Activated CD8-positive, alpha-beta memory T cell treated with anti-CD3 and anti-CD28 coated beads, Interleukin-2, amount 50 U/mL, for 4 hours (primary cell): ENCODE measurements at regions not wholly inside any gene's neighbourhood (a gene's known extent, or its start where the extent isn't known, plus 50 kb on each side); places are given as distances from the start of the nearest gene placed in this dataset.

Experiments
- DNase-seq: peaks from one replicate; pipeline ENCODE4 v3.0.0-alpha.2; 2020

DNA sequence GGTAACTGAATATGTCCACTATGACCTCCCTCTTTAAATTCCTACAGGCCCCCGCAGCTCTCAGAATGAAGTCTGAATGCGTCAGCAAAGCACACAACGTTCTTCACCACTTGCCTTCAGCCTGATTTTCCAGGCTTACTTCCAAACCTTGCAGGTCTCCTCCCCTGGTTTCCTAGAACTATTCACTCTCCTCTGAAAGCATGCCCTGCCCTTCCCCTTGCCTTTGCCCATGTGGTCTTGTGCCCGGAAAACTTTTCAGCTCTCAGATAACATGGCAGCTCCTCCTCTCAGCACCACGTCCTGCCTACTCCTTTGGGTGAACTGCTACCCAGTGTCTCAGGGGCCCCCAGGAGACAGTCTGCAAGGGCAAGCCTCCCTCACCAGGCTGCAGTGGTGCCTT is 268.5 kb upstream of the LDB2 start:
- DNase-seq = no peak

DNA sequence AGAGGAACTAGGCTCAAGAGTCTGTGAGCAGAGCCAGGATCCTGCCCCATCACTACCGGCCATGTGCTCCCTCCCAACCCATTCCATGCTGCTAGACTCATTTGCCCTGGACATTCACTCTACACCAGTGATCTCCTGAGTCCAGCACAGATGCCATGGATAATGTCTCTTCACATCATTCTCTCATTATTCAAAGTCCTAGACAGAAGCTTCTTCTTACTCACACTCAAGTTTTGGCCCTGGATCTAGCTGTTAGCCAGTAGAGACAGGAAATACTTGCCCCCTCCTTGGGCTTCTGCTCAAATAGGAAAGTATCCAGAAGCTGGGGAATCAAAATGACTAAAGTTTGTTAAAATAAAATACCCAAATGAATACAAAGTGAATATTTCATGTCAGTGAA is 266.8 kb upstream of the LDB2 start:
- no peak for DNase-seq

DNA sequence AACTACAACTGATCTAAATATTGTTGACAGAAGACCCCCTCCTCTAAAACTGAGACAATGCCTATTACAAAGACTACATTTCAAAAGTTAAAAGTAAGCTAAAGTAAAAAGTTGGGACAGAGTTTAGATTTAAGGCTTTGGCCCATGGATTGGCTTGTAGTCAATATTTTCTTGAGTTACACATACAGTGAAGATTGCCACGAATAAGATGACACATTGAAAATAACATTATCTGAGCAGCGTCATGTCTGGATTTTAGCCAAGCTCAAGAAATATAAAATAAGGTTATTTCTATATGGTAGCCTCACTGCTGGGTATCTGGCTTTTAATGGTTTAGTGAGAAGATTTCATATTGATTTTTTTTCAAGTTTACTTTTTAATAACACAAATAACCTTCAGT is 266.2 kb upstream of the LDB2 start:
- no peak for DNase-seq

DNA sequence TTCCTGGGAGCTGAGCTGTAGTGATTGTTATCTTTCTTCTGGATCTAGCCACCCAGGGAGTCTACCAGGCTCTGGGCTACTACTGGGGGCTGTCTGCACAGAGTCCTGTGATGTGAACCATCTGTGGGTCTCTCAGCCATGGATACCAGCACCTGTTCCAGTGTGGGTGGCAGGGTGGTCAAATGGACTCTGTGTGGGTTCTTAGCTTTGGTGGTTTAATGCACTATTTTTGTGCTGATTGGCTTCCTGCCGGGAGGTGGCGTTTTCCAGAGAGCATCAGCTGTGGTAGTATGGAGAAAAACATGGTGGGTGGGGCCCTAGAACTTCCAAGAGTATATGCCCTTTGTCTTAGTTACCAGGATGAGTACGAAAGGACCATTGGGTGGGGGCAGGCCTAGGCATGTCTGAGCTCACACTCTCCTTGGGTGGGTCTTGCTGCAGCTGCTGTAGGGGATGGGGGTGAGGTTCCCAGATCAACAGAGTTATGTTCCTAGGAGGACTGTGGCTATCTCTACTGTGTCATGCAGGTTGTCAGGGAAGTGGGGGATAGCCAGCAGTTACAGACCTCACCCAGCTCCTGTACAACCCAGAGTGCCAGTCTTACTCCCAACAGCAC is 264.8 kb upstream of the LDB2 start:
- no peak for DNase-seq

DNA sequence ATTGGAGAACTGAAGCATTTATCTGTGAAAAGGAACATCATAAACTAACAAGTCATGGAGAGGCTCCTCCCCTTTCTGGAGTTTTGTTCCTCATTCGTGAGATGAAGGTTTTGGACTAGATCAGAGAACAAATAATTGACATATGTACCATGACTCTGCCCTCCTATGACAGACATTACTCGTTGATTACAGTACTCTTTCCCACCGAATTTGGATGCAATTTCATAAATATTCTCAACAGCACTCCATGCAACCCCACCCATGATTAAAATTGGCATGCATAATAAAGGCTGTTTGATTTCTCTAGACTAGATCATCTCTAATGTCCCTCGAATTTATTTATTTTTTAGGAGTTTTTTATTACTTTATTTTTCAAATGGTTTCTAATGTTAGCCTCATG is 258.9 kb upstream of the LDB2 start:
- no peak for DNase-seq

DNA sequence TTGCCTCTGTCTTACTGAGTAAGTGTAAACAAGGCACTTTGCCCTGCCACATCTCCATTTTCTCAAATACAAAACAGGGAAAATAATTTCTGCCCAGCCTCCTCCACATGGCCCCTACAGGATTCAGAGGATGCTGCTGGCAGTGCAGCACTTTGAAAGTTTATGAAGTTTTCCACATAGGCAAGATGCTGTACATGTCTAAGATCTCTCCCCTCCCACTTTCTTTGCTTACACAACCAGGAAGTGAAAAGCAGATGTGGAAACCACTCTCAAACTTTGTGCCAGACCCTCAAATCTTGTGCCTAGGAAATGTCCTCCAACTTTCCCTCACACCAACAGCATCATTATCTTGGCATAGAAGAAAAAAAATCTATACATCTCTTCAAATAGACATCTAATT is 257.0 kb upstream of the LDB2 start:
- DNase-seq = no peak

DNA sequence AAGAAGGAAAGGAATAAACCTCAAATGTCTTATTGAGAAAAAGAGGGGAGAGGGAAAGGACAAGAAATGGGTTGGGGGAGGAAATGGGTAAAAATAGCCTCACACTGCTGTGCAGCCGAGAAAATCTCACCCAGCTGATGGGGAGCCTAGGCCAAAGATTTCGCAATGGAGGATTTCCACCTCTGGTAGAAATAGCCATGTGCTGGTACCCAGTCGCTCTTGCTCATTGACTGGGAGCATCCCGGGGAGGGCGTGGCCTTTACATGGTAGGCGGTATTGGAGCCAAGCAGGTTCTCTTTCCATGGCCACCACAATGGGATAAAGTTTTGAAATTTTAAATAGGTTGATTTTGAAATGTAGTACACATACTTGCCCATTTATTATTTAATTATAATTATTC is 255.1 kb upstream of the LDB2 start:
- no peak for DNase-seq

DNA sequence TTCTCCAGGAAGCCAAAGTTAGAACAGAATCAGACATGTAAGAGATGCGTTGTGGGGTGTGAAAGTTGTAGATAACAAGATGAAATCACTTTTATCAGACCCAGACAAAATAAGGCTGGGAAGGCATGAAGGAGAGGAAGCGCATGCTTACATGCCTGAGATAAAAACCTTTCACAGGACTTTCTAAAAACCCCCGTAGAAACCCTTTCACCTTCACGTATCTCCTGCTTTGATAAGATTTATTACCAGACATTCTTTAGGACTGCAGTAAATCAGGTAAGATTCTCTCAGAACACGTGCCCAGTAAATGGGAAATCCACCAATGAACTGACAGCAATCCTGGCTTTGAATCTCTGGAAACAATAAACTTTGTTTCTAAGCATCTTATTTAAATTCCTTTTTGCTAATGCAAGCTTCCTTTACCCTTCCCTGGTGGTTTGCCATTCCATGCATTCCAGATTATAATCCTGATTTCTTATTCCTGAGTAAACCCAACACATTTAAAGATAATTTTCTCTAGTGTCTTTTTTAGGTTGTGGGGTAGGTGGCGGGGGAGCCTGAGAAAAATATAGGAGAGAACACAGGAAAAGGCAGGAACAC is 254.6 kb upstream of the LDB2 start:
- no peak for DNase-seq

DNA sequence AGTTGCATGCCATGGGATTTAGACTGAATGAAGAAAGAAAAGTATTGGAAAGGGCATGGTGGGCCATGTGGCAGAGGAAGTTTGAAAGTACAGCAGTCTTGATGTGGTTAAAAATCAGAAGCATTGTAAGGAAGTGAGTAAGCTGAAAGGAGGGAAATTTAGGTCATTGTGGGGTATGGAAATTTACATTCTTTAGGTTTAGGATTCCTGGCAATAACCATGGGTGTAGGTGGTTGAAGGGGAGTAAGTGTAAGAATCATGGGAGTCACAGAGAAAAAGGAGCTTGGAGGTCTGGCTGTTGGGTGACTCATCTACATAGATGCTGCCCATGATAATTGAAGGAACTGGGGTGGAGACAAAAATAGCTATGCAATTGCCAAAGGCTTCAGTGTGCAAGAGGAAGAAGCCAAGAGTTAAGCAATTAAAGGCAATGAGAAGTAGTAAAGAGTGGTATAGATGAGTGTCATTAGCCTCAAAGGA is 243.8 kb upstream of the LDB2 start:
- DNase-seq = no peak

DNA sequence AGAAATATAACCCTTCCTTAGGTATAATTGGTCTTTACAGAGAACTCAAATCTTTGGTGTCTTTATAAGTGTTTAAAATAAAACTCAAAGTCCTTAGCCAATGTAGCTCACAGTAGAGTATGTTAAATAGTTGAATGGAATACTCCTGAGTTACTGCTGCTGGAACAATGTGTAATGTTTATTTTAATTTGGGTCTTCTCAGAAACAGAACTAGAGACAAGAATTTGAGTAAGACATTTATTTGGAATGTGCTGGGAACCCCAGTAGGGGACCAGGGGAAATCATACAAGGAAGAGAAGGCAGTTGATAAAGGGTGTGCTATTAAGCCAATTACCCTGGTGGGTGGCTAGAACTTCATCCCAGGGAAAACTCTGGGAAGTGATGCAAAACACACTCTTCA is 240.4 kb upstream of the LDB2 start:
- DNase-seq = no peak

DNA sequence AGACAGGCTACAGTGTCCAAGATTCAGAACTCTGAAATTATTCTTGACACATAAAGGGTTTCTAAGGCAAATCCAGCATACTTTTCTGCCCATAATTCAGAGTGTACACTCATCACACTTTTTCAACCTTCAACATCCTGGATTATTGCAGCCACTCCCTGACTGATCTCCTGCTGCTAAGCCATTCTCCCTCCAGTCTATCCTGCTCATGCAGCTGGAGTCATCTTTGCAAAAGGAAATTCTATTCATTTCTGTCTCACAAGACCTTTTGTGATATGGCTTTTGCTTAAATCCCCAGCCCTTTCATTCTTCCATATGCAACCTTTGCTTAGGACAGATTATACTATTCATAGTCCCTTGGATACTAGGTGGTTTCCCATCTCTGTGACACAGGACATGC is 236.1 kb upstream of the LDB2 start:
- DNase-seq = no peak

DNA sequence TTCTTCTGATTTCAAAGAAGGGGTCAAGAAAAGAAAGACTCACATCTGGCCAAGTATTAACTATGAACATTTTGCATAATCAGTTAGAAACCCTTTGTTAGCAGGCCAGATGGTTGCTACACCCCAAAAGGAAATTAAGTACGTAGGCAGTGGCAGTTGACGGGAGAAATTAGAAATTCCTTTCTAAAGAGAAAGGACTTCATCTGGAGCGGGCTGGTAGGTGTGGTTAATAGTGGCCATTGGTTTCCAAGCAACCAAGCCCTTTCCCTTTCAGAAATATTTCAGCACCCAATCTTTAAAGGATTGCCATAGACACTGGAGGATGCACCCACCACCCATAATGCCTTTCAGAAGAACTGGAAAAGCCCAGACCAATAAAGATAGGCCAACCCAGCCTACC is 235.7 kb upstream of the LDB2 start:
- no peak for DNase-seq

DNA sequence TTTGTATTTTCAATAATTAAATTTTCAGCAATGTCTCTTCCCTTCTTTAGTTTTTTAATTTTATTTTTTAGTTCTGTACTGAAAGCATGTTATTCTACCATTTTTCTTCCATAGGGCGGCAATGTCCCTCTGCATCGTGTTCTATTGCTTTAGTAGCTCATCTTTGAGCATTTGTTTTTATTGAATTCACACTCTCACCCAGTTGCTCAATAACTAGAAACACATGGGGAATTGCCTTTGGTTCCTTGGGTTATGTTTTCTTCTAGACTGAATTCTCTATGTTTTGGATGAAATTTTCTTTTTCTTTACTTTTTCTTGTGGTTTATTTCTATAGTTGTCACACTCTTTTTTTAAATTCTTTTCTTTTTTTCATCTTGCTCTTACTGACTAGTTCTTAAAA is 233.8 kb upstream of the LDB2 start:
- DNase-seq = no peak

DNA sequence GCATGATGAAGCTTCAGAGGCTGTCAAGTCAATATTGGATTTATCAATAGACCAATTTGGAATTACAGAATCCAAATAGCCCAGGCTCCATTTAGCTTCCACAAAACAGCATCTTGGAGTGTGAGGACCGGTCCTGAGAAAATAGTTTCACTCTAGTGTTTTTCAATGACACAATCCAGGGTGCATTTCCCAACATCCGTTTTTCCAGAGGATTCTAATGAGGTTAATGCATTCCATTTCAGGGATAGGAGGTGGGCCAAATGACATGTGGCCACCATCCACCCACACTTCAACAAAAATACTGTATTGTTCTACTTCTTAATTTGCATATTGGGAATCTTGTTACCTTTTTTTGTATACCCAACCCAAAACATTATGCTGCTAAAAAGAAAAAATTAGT is 229.8 kb upstream of the LDB2 start:
- DNase-seq = no peak

DNA sequence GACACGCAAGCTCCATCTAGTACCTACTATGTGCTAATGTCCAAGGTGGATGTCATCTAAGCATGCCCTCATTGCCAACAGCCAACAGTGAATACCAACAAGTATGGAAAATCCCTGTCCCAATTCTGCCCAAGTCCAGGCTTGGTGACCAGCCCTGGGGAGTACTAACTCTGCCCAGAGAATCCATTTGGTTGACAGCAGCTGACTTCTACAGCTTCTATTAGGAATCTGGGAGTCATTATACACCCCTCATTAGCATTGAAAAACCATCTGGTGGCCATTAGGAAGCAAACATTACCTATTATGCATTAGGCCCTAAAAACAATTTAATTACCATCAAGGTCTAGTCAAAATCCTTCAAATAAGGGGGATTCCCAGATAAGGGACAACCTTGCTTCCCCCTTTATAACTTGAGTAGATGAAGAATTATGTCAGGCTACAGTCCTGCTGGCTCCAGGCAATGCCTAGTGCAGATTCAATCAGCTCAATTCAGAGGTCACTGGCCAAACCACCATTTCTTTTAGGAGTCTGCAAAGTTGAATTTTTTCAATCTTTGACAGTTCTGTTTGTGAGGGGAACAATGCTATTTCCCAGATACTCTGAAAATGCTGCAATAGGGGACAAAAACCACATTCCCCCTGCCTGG is 228.0 kb upstream of the LDB2 start:
- DNase-seq = no peak

DNA sequence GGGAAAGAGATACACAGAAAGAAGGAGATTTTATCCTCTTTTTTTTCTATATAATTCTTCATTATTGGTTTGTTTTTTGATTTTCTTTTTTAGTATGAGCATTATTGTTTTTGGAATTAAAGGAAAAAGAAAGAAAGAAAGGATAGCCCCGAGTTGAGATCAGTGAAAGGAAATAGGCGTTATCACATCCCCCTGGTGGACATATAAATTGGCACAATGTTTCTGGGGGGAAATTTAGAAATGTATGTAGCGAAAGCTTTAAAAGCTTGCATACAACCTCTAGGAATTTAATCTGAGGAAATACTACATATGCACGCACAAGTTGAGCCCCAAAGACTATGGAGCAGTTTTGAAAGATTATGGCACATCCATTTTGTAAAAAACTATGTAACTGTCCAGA is 226.3 kb upstream of the LDB2 start:
- DNase-seq = no peak

DNA sequence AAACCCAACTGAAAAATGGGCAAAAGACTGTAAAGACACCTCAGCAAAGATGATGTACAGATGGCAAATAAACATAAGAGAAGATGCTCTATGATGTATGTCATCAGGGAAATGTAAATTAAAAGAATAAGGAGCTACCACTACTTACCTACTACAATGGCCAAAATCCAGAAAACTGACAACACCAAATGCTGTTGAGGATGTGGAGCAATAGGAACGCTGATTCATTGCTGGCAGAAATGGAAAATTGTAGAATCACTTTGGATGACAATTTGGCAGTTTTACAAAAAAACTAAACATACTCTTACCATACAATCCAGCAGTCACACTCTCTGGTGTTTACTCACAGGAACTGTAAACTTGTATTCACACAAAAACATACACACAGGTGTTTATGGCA is 222.3 kb upstream of the LDB2 start:
- no peak for DNase-seq

DNA sequence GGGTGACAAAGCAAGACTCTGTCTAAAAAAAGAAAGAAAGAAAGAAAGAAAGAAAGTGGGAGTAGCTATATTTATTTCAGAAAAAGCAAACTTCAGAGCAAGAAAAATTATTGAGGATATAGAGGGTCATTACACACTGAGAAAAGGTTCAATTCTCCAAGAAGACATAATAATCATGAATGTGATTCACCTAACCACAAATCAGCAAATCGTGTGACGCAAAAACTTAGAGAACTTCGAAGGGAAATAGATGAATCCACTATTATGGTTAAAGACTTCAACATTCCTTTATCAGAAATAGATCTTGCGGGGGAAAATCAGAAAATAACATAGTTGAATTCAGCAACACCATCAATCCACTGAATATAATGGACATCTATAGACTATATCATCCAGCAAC is 219.3 kb upstream of the LDB2 start:
- DNase-seq = no peak

DNA sequence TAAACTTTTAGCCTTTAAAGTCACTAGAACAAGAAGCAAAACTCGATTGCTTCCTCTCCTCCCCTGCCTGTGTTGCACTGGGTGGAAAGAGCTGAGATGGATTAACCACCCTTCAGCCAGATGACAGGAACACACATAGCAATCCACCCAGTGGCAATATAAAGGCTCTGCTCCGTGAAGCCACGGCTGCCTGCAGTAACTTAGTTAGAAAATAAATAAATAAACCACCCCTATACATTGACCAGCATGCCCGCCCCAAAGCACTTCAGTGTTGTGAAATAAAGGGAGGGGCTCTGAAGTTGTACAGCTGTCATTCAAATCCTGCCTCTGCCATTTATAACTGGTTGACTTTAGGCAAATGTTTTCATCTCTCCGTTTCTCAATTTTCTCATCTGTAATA is 217.1 kb upstream of the LDB2 start:
- DNase-seq = no peak

DNA sequence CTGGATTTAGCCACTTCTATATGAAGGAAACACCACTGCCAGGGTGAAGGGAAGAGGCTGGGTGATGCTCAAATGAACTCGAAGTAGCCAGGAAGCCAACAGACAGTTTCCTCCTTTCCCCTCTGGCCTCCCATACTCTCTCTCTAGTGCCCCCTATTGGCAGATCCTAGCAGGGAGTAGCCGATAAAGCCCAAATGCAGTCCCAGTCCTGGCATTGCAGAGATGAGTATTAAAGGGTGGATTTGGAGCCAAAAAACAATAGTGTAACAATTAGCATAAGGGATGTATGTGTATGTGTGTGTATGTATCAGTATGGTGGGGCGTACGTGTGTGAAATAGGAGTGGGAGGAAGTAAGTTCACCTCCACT is 213.8 kb upstream of the LDB2 start:
- no peak for DNase-seq

DNA sequence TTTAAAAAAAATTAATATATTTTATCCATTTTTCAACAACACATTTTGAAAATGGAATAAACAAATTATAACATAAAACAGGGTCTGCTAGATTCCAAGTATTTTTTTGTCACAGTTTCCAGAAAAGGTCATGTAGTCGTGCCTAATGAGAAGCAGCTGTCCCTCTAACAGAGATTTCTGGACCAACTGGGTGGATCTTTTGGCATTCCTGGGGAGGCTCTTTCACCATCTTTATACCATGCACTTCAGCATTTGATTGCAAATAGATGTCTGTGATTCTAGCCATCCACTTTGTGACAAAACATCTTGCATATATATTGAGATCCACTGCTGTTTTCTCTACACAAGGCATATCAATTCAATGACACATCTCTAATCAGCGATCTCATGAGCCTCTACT is 210.7 kb upstream of the LDB2 start:
- DNase-seq = no peak

DNA sequence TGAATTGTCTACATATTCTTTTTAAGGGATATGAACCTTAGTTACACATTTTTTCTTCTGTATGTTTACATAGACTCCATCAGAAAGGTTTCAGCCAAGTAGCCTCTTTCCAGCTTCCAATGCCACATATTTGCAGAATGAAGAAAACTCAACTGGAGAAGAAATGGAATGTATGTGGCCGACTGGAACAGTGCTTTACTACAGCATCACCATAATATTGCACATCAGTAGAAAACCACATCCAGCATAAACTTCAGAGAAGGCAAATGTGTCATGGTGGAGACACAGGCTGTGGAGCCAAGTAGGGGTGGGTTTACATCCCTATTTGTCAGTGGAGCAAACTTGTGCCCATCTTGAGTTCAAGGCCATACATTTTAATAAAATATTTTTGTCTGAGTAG is 204.8 kb upstream of the LDB2 start:
- no peak for DNase-seq

DNA sequence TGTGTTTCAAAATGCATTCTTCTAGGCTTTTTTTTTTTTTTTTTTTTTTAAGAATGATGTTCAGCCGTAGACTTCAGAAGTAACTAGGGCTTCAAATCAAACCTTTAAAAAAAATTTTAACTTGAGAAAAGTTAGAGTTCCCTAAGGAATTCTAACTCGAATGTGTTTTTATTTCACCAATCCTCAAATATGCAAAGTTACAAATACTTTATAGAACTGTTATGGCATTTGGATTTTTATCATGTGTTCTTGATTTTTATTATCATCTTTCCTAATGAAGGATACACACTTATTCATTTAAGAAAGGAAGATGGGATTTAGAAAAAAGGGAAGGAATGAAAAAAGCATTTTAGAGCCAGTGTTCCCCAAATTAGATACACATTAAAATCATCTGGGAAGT is 200.6 kb upstream of the LDB2 start:
- DNase-seq = no peak

DNA sequence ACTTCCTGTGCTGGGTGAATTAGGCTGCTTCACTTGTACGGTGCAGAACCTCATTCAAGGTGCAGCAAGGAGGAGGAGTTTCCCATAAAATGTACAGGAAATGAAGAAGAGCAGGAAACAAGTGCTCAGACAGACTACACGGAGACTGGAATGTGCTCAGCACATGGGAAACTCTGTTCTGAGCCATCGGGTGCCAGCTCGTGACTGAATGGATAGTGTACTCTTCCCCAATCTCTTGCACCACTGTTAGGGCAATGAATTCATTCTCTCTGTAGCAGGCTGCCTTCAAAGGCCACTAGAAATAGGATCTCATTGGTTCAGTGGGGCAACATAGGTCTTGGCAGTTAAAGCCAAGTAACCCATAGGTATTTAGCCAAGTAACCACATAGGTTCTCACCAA is 200.0 kb upstream of the LDB2 start:
- DNase-seq = no peak

DNA sequence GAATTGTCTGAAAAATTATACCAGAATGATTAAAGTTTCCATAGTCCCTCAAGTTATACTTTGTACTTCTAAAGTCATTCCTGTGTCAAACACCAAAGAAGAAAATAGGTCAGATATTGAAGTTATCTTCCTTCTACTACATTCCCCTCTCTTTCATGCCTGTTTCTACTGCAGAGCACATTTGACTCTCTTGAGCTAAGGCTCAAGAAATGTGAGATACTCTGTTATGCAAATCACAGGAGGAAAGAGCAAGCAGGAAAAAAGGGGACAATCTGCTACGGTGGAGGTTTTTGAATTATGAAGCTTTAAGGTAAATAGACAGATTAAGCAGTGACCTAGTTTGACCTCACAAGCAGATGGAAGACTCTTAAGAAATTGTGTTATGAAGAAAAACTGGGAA is 198.9 kb upstream of the LDB2 start:
- no peak for DNase-seq
